ENCODE measurements at regions not wholly inside any gene's neighbourhood (a gene's known extent, or its start where the extent isn't known, plus 50 kb on each side); places are given as distances from the start of the nearest gene placed in this dataset.
"Not testable (repeated sequence)": the region's sequence is repeated elsewhere in the genome, so short reads cannot be mapped to it uniquely, and the experiment has no call there.

- no peak for DNase-seq
Observed at GRCh38 chr20:19875376-19876221, 117.5 kb downstream of the RIN2 start.

GRCh38 chr20:19876828-19877460 is 118.9 kb downstream of the RIN2 start:
- DNase-seq = no peak

- not testable (repeated sequence) for DNase-seq
Observed at GRCh38 chr20:19879874-19880255, 121.8 kb downstream of the RIN2 start.

- no peak for DNase-seq
Observed at GRCh38 chr20:19880256-19881079, 122.4 kb downstream of the RIN2 start.

GRCh38 chr20:19881080-19881840 is 123.2 kb downstream of the RIN2 start:
- no peak for DNase-seq

GRCh38 chr20:19881990-19882389 is 123.9 kb downstream of the RIN2 start:
- no peak for DNase-seq

GRCh38 chr20:19882446-19882845 is 124.4 kb downstream of the RIN2 start:
- DNase-seq = no peak

GRCh38 chr20:19883501-19883900 is 125.4 kb downstream of the RIN2 start:
- no peak for DNase-seq

- DNase-seq = no peak
Observed at GRCh38 chr20:19885594-19885938, 127.5 kb downstream of the RIN2 start.

- DNase-seq = no peak
Observed at GRCh38 chr20:19885939-19886660, 128.0 kb downstream of the RIN2 start.

GRCh38 chr20:19886661-19887288 is 128.7 kb downstream of the RIN2 start:
- DNase-seq = no peak

- no peak for DNase-seq
Observed at GRCh38 chr20:19887556-19888268, 129.4 kb upstream of the NAA20 start.

- peak; percentile 16 for DNase-seq
Observed at GRCh38 chr20:19888269-19888671, 128.9 kb upstream of the NAA20 start.

GRCh38 chr20:19889011-19889953 is 127.9 kb upstream of the NAA20 start:
- no peak for DNase-seq

GRCh38 chr20:19890445-19891051 is 126.6 kb upstream of the NAA20 start:
- no peak for DNase-seq

- DNase-seq = no peak
Observed at GRCh38 chr20:19893356-19893755, 123.8 kb upstream of the NAA20 start.

GRCh38 chr20:19895761-19896160 is 121.4 kb upstream of the NAA20 start:
- DNase-seq = no peak

- DNase-seq = no peak
Observed at GRCh38 chr20:19897891-19898290, 119.3 kb upstream of the NAA20 start.

- DNase-seq = no peak
Observed at GRCh38 chr20:19901226-19901625, 115.9 kb upstream of the NAA20 start.
